ENCODE measurements at regions not wholly inside any gene's neighbourhood (a gene's known extent, or its start where the extent isn't known, plus 50 kb on each side); places are given as distances from the start of the nearest gene placed in this dataset.

DNA sequence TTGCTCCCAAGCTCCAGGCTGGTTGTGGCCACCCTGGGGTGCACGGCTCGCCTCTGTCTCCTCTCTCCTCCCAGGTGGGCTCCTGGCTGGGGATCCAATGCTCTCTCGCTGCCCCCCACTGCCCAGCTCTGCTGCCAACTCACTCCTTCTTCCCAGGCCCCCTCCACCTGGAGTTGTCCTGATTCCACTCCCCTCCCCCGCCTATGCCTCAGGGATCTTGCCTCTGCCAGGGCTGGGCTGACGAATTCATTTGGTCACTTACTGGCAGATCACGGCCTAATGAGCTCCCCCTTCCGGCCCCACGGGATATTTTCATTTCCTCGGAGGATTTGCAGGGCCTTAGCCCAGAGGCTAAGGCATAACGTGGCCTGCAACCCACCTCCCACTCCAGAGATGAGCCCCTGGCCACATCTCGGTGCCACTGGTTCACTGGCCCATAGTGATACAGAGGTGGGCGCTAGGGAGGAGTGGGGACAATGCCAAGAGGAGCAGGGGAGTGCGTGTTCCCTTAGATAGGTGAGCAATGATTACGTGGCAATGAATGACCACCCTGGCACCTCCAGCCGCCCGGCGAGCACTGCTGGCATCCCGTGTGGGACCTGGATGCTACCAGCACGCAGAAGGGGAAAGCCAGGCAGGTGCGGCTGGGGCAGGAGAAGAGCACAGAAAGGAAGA lies 344.6 kb upstream of the SHH start:
- DNase-seq (ENCODE audit: low read depth in 2 of 2): no peak

DNA sequence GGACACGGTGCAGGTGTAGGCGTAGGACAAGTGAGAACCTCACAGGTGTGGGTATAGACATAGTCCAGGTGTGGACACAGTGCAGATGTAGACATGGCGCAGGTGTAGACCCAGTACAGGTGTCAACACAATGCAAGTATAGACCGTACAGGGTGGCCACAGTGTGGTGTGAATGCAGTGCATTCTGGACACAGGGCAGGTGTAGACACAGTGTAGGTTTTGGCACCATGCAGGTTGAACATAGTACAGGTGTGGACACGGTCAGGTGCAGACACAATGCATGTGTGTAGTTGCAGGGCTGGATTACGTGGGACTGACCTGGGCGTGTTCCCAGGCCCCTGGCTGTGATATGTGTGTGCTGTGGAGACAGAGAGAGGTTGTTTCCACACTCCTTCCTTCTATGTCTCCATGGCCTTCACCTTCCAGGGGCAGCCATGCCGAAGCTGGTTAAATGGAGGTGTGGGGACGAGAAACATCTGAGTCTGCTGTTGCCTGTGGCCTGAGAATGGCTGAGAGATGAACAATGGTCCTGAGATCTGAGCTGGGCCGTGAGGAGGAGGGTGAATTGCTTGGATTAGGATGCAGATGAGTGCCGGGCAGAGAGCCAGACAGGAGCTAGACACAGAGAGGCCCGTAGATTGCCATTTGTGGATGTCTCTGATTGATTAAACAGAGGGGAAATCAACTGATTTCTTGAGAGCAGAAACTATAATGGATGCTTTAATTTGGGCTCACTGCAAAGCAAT lies 343.9 kb upstream of the SHH start:
- DNase-seq (ENCODE audit: low read depth in 2 of 2): no peak

- no peak for DNase-seq (ENCODE audit: low read depth in 2 of 2)
Observed at GRCh38 chr7:156153590-156153989, 341.3 kb upstream of the SHH start.

DNA sequence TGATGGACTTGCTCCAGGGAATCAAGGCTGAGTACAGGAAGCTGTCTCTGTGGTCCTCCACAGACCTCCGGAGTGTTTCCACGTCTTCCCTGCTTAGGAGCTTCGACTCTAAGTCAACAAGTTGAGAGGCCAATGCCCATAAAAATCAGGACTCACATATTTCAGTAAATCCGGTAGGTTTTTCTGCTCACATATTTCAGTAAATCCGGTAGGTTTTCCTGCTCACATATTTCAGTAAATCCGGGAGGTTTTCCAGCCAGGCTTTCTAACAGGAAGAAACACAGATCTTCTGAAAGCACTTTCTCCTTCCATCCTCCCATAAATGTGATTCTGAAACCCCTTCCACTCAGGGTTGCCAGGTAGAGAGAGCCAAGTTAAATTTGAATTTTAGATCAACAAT lies 340.1 kb upstream of the SHH start:
- DNase-seq (ENCODE audit: low read depth in 2 of 2): no peak

DNA sequence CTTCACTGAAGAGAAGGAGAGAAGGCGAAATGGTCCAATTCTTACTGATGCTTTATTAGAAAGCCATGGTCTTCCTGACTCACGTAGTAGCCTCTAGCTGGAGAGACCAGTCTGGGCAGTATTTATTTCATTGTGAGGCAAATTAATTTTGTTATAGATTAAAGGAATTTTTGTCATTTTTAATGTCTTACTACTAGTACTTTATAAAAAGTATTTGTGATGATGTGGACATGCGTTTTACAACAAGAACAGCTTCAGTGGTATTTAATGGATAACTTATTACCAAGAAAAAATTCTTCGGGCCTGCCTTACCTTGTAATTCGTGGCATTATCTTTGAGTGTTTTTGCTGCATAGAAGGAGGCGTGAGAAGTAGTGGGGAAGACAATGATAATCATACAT lies 339.4 kb upstream of the SHH start:
- no peak for DNase-seq (ENCODE audit: low read depth in 2 of 2)

DNA sequence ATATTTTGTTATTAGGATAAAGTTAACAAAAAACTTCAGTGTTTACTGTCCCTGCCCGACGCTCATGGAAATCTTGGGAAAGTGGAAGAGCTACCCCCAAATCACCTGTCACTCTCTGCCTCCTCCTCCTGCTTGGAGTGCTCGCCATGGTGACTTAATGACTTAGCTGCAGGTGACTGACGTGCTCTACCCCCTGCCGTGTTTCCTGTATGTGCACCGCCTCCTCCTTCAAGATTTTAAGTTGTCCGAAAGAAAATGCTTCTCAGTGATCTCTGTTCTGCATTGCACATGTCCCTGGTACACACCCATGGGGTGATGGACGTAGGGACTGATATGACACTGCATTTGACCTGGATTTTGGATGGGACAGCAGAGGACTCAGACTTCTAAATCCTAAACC lies 338.8 kb upstream of the SHH start:
- no peak for DNase-seq (ENCODE audit: low read depth in 2 of 2)

- DNase-seq (ENCODE audit: low read depth in 2 of 2): no peak
Observed at GRCh38 chr7:156148995-156149394, 336.7 kb upstream of the SHH start.

DNA sequence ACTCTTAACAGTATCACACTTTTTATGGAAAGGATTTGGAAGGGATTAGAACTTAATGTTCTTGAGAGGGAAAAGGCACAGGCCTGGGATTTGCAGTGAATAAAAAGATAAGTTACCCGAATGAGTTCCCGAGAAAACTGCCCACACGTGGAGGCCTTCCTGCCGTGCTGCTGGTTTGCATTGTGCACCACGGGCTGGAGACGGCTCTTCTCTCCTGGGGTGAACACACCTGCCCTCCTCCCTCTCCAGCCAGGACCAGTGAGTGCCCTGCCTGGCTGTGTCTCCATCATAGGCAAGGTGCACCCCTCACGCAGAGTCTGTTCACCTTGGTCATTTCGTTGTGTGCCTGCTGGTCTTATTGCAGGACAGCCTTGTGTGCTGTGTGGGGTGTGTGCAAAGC lies 336.3 kb upstream of the SHH start:
- no peak for DNase-seq (ENCODE audit: low read depth in 2 of 2)

- no peak for DNase-seq (ENCODE audit: low read depth in 2 of 2)
Observed at GRCh38 chr7:156147756-156148504, 335.7 kb upstream of the SHH start.

- DNase-seq (ENCODE audit: low read depth in 2 of 2): no peak
Observed at GRCh38 chr7:156147104-156147503, 334.8 kb upstream of the SHH start.

GRCh38 chr7:156145996-156146395 lies 333.7 kb upstream of the SHH start:
- no peak for DNase-seq (ENCODE audit: low read depth in 2 of 2)

DNA sequence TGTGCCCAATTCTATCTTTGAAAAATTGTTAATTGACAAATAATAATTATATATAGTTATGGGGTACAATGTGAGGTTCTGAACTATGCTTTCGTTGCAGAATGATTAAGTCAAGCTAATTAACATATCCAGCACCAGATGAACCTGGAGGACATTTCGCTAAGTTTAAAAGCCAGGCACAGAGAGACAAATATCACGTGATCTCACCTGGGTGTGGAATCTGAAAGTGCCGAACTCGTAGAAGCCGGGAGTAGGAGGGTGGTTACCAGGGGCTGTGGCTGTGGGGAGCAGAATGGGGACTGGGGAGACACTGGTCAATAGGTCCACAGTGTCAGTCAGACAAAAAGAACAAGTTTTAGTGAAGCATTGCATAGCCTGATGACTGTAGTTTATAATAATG lies 332.9 kb upstream of the SHH start:
- DNase-seq (ENCODE audit: low read depth in 2 of 2): no peak

DNA sequence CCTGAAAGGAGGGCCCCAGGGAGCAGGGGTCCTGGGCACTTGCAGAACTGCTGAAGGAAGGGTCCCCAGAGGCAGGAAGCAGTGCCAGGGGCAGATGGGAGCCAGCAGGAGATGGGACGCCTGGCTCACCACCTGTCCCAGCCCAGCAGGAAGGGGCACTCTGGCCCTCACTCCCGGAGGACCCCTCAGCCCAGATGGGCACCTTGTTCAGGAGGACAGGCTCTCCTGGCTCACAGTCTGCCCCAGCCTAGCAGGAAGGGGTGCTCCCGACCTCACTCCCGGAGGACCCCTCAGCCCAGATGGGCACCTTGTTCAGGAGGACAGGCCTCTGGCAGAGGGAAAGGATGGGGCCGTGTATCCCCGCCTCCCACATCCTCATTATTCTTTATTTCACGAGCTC lies 331.4 kb upstream of the SHH start:
- no peak for DNase-seq (ENCODE audit: low read depth in 2 of 2)

- no peak for DNase-seq (ENCODE audit: low read depth in 2 of 2)
Observed at GRCh38 chr7:156143158-156143557, 330.9 kb upstream of the SHH start.

GRCh38 chr7:156141941-156142340 lies 329.7 kb upstream of the SHH start:
- DNase-seq (ENCODE audit: low read depth in 2 of 2): no peak

DNA sequence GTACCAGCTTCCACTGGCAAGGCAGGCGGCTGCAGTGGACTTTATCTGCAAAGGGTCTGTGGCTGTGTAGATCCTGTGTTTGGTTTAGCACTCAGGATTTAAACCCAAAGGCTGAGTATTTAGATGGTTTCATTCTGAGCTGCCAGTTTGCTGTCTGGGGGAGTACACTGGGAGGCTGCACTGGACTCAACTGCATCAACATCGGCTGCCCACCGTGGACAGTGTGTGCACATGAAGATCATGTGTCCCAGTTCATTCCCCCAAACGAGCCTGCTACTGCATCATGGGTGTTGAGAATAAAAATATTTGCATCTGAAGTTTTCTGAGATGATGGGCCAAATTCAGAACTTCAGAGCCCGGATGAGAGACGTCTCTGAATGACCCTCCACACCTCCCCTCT lies 328.6 kb upstream of the SHH start:
- DNase-seq (ENCODE audit: low read depth in 2 of 2): no peak

- no peak for DNase-seq (ENCODE audit: low read depth in 2 of 2)
Observed at GRCh38 chr7:156140447-156140846, 328.2 kb upstream of the SHH start.

GRCh38 chr7:156139633-156140032 lies 327.4 kb upstream of the SHH start:
- no peak for DNase-seq (ENCODE audit: low read depth in 2 of 2)

DNA sequence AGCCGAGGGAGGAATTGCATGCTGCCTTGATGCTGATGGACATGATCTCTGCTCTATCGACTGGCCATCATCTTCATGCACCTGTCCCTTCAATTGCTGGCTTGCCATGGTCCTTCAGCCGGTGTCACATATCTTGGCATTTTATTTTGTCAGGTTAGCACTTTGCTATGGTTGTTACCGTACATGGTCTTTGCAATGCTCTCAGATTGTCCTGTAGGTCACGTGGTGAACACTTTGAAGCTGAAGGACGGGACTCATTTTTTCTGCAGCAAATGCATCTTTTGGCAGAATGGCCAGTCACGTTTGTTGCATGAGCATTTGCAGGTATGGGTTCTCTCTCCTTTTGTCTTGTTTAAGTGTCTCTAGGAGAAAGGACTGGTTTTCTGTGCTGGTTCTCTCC lies 326.8 kb upstream of the SHH start:
- DNase-seq (ENCODE audit: low read depth in 2 of 2): no peak

DNA sequence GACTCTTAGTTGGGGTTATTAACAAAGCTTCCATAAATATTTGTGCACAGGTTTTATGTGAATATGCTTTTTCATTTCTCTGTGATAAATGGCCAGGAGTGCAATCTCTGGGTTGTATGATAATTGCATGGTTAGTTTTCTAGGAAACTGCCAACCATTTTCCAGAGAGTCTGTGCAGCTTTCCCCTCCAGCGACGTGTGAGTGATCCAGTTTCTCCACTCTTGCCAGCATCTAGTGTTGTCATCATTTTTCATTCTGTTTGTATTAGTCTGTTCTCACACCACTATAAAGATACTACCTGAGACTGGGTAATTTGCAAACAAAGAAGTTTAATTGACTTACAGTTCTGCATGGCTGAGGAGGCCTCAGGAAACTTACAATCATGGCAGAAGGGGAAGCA lies 319.6 kb upstream of the SHH start:
- no peak for DNase-seq (ENCODE audit: low read depth in 2 of 2)

DNA sequence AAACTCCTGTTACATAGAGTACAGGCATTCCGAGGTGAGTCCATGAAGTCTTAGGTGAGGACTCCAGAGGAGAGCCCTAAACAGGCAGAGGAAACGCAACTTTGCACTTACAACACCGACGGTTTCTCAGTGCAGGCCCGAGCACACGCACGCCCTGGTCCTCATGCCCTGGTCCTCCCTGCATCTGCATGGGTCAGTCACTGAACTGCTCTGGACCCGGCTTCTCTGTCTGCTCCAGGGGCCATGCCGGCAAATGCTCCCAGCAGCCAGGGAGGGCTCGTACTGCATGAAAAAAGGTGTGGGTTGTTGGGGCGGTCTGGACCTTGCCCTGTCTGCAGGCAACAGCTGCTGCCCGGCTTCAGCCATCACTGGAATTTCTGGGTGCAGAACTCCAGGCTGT lies 317.3 kb upstream of the SHH start:
- no peak for DNase-seq (ENCODE audit: low read depth in 2 of 2)

- no peak for DNase-seq (ENCODE audit: low read depth in 2 of 2)
Observed at GRCh38 chr7:156128496-156128895, 316.2 kb upstream of the SHH start.

All from fibroblast of skin of left quadriceps (primary cell).